Renal cortex interstitium (tissue), 11 donors: ENCODE measurements at regions not wholly inside any gene's neighbourhood (a gene's known extent, or its start where the extent isn't known, plus 50 kb on each side); places are given as distances from the start of the nearest gene placed in this dataset.

Source experiments
- DNase-seq, 11 donors: peaks; one replicate each; pipeline ENCODE4 v3.0.0-alpha.2; 2013; ENCODE audit warnings: low read depth in 9 of 11, low spot score in 4 of 11; ENCODE audit errors: extremely low read depth in 1 of 11

DNA sequence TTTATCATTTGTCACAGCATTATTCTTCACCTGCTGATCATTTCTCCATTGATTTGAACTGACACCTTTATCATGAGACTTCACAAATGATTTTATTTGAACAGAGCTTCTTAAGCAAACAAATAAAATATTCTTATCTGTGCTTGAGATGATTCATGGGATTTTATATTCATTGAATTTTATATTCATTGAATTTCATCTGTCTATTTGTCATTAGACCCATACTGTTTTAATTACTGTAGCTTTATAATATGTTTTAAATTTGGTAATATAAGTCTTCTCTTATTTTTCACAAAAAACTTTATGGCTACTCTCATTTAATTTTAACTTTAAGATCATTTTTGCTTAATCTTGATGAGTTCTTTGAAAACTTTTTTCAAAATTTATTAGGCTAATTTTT is 777.4 kb upstream of the TBX3 start:
- no peak for DNase-seq

- DNase-seq: no peak
These were observed 773.8 kb upstream of the TBX3 start for GRCh38 chr12:115457798-115458197.

GRCh38 chr12:115456946-115457689 is 773.1 kb upstream of the TBX3 start:
- DNase-seq: no peak

DNA sequence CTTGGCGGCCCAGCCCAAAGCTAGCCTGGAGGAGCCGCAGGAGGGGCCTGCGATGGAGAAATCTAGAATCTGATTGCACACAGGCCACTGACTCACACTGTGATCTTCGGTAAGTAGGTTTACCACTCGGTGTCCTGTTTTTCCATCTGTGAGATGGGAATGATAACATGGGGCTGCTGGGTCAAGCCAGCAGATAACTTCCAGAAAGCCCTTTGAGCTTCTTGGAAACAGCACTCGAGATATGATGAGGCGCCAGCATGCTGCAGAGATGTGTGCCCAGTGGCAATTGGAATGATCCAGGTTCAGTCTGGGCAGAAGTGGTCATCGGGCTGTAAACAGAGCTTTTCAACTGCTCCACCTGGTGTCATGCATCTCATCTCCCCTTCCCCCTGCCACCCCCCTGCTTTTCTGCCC is 771.3 kb upstream of the TBX3 start:
- DNase-seq: no peak

- no peak for DNase-seq
These were observed 768.8 kb upstream of the TBX3 start for GRCh38 chr12:115452751-115453281.

DNA sequence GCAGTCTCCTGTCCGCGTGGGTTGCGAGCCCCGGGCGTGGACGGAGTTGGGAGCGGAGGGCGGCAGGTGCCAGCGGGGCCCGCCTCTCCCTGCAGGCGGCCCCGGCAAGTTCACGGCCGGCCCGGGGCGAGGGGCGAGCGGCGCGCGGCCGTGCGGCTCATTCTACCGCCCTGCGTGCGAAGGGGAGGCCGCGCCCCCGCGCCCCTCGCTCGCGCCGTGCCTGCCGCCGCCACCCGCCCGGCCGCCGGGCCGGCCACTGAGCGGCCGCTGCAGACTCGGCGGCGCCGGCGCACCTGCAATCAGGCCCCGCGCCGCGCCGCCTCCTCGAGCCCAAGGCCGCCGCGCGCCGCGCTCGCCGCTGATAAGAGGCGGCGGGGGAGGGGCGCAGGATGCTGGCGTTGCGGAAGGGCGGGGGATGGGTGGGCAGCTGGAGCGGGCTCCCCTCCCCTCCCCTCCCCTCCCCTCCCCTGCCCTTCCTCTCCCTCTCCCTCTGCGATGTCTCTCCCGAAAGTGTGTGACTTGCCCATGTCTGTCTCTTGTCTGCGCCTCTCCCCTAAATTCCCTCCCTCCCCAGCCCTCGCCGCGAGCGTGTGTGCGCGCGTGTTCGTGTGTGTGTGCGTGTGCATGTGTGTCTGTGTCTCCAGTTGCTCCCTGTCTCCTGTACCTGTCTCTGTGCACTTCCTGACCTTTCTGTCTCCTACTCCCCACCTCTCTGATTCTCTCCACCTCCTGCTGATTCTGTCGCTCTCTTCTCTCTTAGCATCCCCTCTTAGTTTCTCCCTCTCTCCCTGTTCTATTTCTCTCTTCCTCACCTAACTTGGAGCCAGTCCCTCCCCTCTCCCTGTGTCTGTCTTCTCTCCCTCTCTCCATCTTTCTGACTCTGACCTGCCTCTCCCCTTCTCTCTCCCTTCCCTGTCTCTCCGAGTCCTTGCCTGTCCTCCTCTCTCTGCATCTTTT is 768.1 kb upstream of the TBX3 start:
- DNase-seq: peak in 6 of 11 donors; percentile 42 to 65 (median 56)

GRCh38 chr12:115451151-115451779 is 767.3 kb upstream of the TBX3 start:
- DNase-seq: no peak

- no peak for DNase-seq
These were observed 766.7 kb upstream of the TBX3 start for GRCh38 chr12:115450710-115451109.

- no peak for DNase-seq
These were observed 766.0 kb upstream of the TBX3 start for GRCh38 chr12:115450017-115450416.

DNA sequence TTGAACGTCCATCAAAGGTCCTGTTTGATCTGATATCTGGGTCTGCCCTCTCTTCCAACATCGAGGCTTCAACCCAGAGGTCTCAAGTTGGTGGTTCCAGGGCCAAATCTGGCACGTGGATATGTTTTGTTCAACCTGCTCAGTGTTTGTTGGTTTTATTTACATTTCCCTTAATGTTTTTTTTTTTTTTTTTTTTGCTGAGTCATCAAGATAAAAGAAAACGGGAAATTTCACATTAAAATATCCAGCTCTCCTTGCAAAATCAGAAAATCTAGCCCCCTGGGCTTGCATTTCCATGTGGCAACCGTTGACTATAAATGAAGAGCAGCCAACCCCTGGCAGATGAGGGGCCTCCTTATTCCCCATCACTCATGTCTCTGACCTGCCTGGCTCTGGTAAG is 765.6 kb upstream of the TBX3 start:
- DNase-seq: no peak

DNA sequence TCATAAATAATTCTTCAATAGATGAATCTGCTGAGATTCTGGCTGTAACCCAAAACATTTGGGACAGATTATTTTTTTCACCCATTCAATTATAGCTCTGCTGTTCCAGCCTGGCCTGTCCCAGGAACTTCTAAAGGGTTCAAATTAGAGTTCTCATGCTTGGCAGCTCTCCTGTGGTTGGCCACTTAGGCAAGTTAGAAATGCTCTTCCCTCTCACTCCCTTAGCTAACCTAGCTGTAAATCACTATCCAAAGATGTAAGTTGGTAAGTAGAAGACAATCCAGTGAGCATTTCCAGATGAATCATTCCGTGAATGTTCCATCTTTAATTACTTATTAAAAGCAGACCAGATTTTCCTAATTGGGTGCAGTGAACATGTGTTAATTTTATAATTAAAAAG is 760.4 kb upstream of the TBX3 start:
- no peak for DNase-seq

GRCh38 chr12:115443351-115443938 is 759.5 kb upstream of the TBX3 start:
- DNase-seq: no peak

GRCh38 chr12:115440438-115440837 is 756.5 kb upstream of the TBX3 start:
- DNase-seq: no peak

DNA sequence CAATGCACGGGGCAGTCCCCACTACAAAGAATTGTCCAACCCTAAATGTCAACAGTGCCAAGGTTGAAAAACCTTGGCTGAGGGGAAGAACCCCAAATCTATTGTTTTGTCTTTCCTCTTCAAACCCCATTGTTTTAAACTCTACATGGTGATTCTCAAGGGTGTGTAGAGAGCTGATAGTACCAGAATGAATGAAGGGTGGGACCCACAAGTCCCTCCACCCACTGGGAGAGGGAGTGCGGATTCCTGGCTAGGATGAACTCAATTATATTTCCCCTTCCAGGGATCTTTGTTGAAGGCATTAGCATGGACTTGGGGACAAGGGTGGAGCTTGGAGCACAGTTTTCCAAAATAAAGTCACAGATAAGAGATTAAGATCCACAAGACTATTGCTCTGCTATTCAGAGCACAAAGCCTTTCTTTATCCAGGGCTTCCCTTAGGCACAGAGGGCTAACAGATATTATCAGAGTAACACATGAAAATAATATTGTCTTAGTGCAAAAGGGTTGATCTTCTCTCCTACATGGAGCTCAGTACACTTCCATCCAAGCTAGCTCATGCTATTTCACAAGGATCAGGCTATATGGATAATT is 755.1 kb upstream of the TBX3 start:
- no peak for DNase-seq

GRCh38 chr12:115438314-115438713 is 754.3 kb upstream of the TBX3 start:
- no peak for DNase-seq

DNA sequence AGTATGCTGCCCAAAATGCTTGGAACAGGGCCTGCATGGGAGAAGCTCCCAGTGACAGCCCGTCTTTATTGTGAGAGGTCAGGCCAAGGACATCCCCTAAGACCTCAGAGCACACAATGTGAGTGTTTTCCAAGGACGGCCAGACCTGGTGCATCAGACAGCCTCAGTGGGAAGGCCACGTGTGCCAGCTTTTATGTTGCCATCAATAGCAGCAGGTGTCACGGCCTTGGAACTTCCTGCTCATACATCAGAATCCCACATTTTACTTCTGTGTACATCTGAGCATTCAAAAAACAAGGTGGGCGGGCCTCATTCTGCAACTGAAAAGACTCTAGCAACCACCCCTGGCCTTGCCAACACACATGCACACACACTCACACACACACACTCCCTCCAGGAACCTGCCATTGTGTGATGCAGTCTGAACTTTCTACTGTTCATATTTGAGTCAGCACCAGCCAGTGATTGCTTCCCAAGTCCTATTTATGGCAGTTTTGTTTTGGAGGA is 753.1 kb upstream of the TBX3 start:
- DNase-seq: peak in 1 of 11 donors; percentile 18

DNA sequence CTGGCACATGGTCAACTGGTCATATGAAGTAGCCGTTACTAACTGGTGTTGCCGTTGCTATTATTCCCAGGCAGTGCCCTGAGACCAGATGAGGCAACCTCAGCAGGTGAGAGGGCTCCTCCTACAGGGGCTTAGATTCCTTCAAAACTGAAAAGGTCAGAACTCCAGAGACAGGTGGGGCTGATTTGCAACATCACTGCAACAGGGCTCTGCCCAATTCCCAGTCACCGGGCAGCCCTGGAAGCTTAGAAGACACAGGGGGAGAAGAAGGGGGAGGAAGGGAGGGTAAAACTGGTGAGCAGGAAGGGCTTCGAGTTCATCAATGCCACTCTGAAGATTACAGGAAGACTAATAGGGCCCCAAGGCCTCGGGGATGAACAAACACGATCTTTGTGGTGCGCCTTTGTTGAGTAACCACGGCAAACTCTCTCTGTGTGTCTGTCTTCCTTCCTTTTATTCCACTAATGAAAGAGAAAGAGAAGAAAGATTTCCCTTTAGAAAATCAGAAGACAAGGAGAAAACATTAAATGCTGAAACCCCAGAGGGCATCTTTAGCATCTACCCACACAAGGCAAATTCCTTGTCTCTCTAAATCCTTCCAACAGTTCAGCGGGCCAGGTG is 749.1 kb upstream of the TBX3 start:
- no peak for DNase-seq

DNA sequence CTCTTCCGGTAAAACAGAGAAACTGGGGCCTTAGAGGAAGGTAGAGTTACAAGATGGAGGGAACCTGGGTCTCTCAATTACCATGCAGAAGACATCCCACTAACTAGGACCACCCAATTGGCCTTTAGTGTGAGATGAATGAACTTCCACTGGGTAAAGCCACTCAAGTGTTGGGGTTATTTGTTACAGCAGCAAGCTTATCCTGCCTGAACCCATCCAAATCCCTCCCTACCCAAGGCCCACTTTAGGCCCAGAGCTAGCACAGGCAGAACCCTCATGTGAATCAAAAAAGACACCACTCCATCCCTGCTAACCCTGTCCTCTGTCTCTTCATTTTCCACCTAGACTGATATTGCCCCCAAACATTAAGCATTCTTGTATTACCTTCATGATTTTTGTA is 746.7 kb upstream of the TBX3 start:
- DNase-seq: no peak
